CD4-positive, alpha-beta T cell treated with Interleukin-15 for 1 hour (primary cell): ENCODE measurements at regions not wholly inside any gene's neighbourhood (a gene's known extent, or its start where the extent isn't known, plus 50 kb on each side); places are given as distances from the start of the nearest gene placed in this dataset.

ENCODE experiments used
- DNase-seq: peaks from one replicate; pipeline ENCODE4 v3.0.0-alpha.2; 2020

DNA sequence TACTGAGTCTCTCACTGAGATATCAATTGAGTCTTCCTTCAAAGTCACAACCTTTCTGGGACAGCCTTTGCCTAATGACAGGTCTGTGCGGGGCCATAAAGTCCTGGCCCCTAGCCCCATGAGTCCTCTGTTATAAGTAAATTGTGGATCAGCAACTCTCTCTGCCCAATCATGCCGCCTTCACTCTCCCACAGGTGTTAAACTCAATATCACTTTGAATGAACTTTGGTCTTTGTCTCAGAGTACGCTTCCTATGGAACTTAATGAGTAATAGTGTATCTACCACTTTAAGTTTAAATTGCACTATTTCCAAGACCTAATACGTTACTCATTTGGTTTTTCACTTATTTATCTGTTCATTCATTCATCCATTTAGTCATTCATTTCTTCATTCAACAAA, 826.4 kb downstream of the TUSC7 start:
- no peak for DNase-seq

DNA sequence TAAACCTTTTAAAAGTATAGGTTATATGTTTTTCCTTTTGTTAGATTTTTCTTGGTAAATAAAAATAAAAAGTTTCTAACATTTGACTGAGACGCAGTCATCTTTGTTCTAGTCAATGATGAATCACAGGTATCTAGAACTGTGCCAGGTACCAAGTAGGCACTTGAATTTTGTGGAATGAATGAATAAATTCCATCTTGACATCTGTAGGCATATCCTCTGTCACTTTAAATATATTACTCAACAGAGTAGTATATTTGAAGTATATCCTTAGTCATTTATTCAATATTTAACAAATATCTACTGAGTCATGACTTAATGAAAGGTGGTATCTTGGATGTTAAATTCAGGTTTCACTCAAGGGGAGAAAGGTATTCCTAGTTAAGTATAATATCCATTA, 828.4 kb downstream of the TUSC7 start:
- no peak for DNase-seq

GRCh38 chr3:117539729-117540128, 830.1 kb downstream of the TUSC7 start:
- DNase-seq = no peak

DNA sequence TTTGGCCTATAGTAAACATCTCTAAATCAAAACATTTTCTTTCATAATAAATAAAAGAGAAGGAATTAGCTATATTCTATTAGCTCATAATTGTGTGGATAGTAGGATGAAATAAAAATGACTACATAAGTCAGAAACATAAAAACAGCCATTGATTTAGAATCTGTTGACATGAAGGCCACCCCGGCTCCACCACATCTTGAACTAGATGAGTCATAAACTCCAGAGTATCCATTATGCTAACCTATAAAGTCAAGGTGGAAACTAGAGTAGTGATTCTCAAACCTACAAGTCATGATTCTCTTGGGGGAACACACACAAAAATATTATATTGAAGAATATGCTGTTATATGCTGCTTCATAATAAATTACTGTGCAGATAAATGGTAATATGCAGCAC, 831.0 kb downstream of the TUSC7 start:
- DNase-seq = no peak

GRCh38 chr3:117541721-117542120, 832.1 kb downstream of the TUSC7 start:
- no peak for DNase-seq

- DNase-seq = no peak
These were observed 833.9 kb downstream of the TUSC7 start for GRCh38 chr3:117543521-117543920.

DNA sequence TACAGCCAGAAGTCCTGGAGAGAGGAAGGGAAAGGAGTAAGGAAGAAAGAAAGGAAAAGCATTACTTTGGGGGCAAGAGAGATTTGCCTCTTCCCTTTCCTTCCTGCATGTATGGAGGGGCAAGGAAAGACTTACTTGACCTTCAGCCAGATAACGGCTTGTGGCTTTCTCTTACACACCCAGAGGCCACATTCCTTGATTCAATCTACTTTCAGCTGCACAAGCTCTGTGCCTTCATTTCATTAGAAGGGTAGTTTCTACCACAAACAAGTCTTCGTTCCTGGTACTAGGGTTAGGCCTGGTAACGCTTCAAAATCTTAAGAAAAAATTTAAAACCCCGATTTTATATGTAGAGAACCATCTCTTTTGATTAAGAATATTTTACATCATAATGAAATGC, 835.9 kb downstream of the TUSC7 start:
- no peak for DNase-seq

DNA sequence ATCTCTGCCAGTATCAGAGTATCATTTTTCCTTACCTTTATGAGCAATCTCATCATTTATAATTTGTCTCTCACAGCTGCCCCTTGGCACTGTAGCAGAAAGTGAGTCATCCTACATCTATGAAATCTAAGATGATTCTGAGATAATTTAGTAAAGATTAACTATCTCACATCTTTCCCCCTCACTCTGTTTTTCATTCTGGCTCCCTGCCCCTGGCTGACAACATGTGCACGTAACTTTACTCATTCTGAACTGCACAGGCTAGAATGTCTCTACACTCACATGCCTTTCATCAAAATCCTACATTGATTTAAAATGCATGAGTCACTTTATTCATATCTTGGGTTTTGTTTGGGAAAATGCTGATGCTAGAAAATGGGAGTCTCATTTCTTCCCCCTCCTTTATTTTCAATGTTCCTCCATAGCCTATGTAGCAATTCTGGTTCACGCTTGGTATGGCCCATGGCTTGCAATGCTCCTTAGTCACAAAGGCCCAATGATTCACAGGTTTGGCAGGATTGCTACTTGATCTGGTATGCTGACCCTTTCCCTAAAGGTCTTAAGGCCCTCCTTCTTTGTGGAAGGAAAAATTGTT, 838.5 kb downstream of the TUSC7 start:
- DNase-seq = no peak

DNA sequence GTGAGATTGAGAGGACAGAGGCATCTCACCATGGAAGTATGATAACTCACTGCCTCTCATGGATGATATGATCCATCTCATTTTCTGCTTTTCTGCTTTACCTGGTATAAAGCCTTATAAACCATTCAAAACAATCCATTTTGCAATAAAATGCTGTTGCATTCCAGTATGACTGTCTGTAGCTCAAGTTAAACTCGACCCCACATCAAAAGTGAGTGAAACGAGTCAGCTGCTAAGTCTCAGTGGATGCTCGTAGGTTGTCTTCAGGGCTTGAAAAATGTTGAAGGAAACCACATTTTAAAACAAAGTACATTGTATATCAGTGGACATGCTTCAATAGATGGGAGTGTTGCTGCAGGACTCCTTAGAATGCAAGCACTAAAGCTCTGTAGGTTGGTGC, 839.0 kb downstream of the TUSC7 start:
- DNase-seq = no peak

- no peak for DNase-seq
These were observed 840.1 kb downstream of the TUSC7 start for GRCh38 chr3:117549716-117550115.

- DNase-seq = no peak
These were observed 841.2 kb downstream of the TUSC7 start for GRCh38 chr3:117550766-117551165.

- DNase-seq = no peak
These were observed 843.9 kb downstream of the TUSC7 start for GRCh38 chr3:117553461-117553860.

DNA sequence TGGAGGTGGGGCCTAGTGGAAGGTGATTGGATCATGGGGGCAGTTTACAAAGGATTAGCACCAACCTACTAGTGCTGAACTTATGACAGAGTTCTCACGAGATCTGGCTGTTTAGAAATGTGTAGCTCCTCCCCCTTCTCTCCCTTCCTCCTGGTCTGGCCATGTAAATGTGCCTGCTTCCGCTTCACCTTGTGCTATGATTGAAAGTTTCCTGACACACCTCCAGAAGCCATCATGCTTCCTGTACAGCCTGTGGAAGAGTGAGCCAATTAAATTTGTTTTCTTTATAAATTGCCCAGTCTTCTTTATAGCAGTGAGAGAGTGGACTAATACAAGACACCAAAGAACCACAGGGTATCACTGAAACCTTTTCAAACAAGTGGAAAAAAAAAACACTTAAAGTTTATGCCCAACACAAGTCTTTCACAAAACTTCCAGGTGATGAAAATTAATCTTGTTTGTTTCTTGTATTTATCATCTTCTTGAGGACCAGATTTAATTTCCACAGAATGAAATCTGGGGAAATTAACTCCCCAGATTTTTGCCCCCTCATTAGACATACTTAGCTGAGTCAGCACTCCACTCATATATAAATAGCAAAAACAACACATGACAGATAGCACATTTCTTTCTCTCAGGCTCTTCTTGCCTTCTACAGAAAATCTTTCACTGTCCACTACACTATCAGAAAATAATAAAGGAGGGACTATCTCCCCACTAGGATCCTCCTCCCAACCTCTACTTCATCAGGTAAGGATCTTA, 847.2 kb downstream of the TUSC7 start:
- no peak for DNase-seq

GRCh38 chr3:117557464-117558090, 848.0 kb downstream of the TUSC7 start:
- DNase-seq = no peak

GRCh38 chr3:117558681-117559080, 849.1 kb downstream of the TUSC7 start:
- no peak for DNase-seq

GRCh38 chr3:117562000-117562399, 852.4 kb downstream of the TUSC7 start:
- DNase-seq = no peak

DNA sequence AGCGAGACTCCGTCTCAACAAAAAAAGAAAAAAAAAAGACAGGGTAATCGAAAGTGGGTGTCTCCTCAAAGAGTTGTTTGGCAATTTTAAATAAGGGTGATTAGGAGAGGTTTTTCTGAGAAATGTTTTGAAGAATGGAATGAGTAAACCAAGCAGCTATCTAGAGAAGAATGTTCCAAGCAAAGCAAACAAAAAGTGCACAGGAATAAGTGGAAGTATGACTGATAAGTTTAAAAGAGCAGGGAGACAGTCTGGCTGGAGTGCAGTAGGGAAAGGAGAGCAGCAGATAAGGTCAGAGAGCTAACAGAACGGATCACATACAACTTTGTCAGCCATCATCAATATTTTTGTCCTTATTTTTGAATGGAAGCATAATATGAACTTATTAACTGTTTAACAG, 853.5 kb downstream of the TUSC7 start:
- no peak for DNase-seq

DNA sequence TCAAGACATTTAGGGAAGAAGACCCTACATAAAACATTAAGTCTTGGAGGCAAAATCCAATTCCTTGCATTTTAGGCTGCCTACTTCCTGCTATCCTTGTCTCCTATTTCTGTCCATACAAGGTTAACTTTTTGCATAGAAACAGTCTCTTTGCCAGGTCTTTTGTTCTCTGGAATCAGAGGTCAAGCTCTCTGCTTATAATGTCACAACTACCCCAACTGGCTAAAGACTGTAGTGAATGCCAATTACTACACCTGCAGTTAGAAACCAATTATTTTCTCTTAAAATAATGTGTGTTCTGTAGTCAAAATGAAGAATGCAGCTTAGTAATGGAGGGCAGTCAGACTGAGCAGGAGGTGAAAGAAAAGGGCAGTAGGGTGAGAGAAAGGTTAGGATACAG, 856.2 kb downstream of the TUSC7 start:
- no peak for DNase-seq

GRCh38 chr3:117566926-117567325, 857.3 kb downstream of the TUSC7 start:
- no peak for DNase-seq

- no peak for DNase-seq
These were observed 857.8 kb downstream of the TUSC7 start for GRCh38 chr3:117567382-117567781.

DNA sequence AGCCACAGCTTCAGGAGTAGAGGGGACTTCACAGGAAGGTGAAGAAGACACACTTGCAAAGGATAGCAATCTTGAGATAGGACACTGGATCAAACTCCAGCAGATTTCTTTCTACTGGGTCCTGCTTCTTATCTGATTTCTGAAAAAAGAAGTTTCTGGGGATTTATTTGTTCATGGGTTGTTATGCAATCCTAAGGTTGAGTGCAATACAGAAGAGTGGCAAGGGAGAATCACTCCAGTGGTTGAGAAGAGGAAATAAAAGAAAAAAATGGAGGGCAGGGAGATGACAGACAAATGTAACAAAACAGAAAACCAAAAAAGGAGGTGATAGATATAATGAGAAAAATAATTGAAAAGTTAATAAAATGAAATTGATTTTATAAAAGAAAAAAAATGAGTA, 858.3 kb downstream of the TUSC7 start:
- DNase-seq = no peak

GRCh38 chr3:117572786-117573185, 863.2 kb downstream of the TUSC7 start:
- DNase-seq = no peak

- DNase-seq = no peak
These were observed 871.2 kb downstream of the TUSC7 start for GRCh38 chr3:117580806-117581205.

- no peak for DNase-seq
These were observed 876.6 kb downstream of the TUSC7 start for GRCh38 chr3:117586161-117586560.

DNA sequence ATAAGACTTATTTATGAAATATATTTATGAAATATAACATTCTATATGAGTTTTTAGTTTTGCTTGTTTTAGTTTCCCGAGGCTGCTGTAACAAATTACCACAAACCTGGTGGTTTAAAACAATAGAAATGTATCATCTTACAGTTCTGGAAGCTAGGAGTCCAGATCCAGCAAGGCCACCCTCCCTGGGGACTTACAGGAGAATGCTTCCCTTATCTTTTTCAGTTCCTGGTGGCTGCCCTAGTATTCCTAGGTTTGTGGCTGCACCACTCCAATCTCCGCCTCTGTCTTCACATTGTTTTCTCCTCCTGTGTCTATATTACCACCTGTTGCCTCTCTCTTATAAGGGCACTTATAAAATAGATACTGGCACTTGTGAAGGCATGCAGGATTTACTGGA, 877.8 kb downstream of the TUSC7 start:
- no peak for DNase-seq
